Lower leg skin (tissue), 4 donors: ENCODE measurements at regions not wholly inside any gene's neighbourhood (a gene's known extent, or its start where the extent isn't known, plus 50 kb on each side); places are given as distances from the start of the nearest gene placed in this dataset.
"Not testable (repeated sequence)": the region's sequence is repeated elsewhere in the genome, so short reads cannot be mapped to it uniquely, and the experiment has no call there.

Experiments used
- DNase-seq, 2 donors: peaks; one replicate each; pipeline ENCODE4 v3.0.0-alpha.2; 2019; ENCODE audit warnings: low spot score in 2 of 2
- H3K4me3 ChIP-seq: fragments of 200-600 bp; sonication (generic); 2 replicates; pipeline ENCODE4 v1.5.1; 2017; ENCODE audit warnings: mild to moderate bottlenecking, low read depth; ENCODE audit not compliant: poor library complexity, severe bottlenecking
- CTCF ChIP-seq, 3 donors: fragments of 450-650 bp; IDR thresholded peaks; one replicate each; pipeline ENCODE4 v1.5.1; 2016; ENCODE audit warnings: antibody characterized with exemption in 3 of 3, mild to moderate bottlenecking in 3 of 3, moderate library complexity in 2 of 3
- POLR2A ChIP-seq, 2 donors: fragments of 450-650 bp; IDR thresholded peaks; one replicate each; pipeline ENCODE4 v1.6.1; 2016 to 2017; ENCODE audit warnings: antibody characterized with exemption in 2 of 2, mild to moderate bottlenecking in 1 of 2, moderate library complexity in 1 of 2
- WGBS, 2 donors: methylation state at CpG; one replicate each; pipeline ENCODE4 v1.1.5; 2018; 5-methylcytosine and 5-hydroxymethylcytosine counted together
- intact Hi-C: fragments of 100-400 bp; cut with DNase I; formaldehyde crosslinking; loops from one replicate; pipeline ENCODE4 v1.15.0; 2023; ENCODE audit warnings: low total_unique reads

- intact Hi-C loops = no loop called here
- TF ChIP-seq POLR2A (IDR thresholded peaks at IDR 0.05) = no peak
- TF ChIP-seq CTCF (IDR thresholded peaks at IDR 0.05) = no peak
- DNase-seq = no peak
- WGBS, 2 donors = 81 to 84% methylated on average over 13 to 14 of the region's 14 CpGs
- H3K4me3 ChIP-seq = no peak overlapping the region
These were observed 124.5 kb upstream of the FOXD4L5 start for GRCh38 chr9:65409471-65409980.

- 82 to 83% methylated on average over 5 to 14 of the region's 14 CpGs for WGBS, 2 donors
- intact Hi-C loops, H3K4me3 ChIP-seq, DNase-seq: not testable (repeated sequence)
These were observed 123.8 kb upstream of the FOXD4L5 start for GRCh38 chr9:65408806-65409205.

- 92% methylated on average over 7 to 10 of the region's 10 CpGs for WGBS, 2 donors
- H3K4me3 ChIP-seq, DNase-seq, intact Hi-C loops: not testable (repeated sequence)
These were observed 121.6 kb upstream of the FOXD4L5 start for GRCh38 chr9:65406625-65407024.

GRCh38 chr9:65405766-65406165 is 120.8 kb upstream of the FOXD4L5 start:
- H3K4me3 ChIP-seq, intact Hi-C loops, DNase-seq: not testable (repeated sequence)
- 82 to 83% methylated on average over 11 of the region's 11 CpGs for WGBS, 2 donors

- WGBS, 2 donors = 66 to 79% methylated on average over 5 to 6 of the region's 6 CpGs
- no peak for DNase-seq
- intact Hi-C loops = no loop called here
- no peak overlapping the region for H3K4me3 ChIP-seq
- no peak for TF ChIP-seq CTCF (IDR thresholded peaks at IDR 0.05)
- TF ChIP-seq POLR2A (IDR thresholded peaks at IDR 0.05) = no peak
These were observed 120.2 kb upstream of the FOXD4L5 start for GRCh38 chr9:65405253-65405652.

GRCh38 chr9:65404232-65405006 is 119.4 kb upstream of the FOXD4L5 start:
- intact Hi-C loops = no loop called here
- H3K4me3 ChIP-seq = no peak overlapping the region
- no peak for DNase-seq
- TF ChIP-seq POLR2A (IDR thresholded peaks at IDR 0.05) (no peak), CTCF (IDR thresholded peaks at IDR 0.05) (no peak)
- WGBS, 2 donors = 73 to 77% methylated on average over 10 to 11 of the region's 11 CpGs

- intact Hi-C loops = no loop called here
- no peak overlapping the region for H3K4me3 ChIP-seq
- 83 to 94% methylated on average over 2 to 4 of the region's 10 CpGs for WGBS, 2 donors
- no peak for DNase-seq
- no peak for TF ChIP-seq POLR2A (IDR thresholded peaks at IDR 0.05)
- TF ChIP-seq CTCF (IDR thresholded peaks at IDR 0.05) = no peak
These were observed 118.7 kb upstream of the FOXD4L5 start for GRCh38 chr9:65403721-65404120.

GRCh38 chr9:65403072-65403471 is 118.1 kb upstream of the FOXD4L5 start:
- intact Hi-C loops, DNase-seq, H3K4me3 ChIP-seq: not testable (repeated sequence)
- WGBS, 2 donors = 80 to 88% methylated on average over 10 of the region's 11 CpGs

- H3K4me3 ChIP-seq, intact Hi-C loops: not testable (repeated sequence)
- WGBS, 2 donors = 86 to 93% methylated on average over 15 to 17 of the region's 18 CpGs
- peak in 1 of 2 donors; percentile 60 for DNase-seq
These were observed 117.3 kb upstream of the FOXD4L5 start for GRCh38 chr9:65402206-65402870.

- peak in 1 of 2 donors; percentile 77 for DNase-seq
- intact Hi-C loops, H3K4me3 ChIP-seq: not testable (repeated sequence)
- 65 to 91% methylated on average over 5 to 7 of the region's 9 CpGs for WGBS, 2 donors
These were observed 116.5 kb upstream of the FOXD4L5 start for GRCh38 chr9:65401456-65402045.
